Breast epithelium (tissue), 4 donors: ENCODE measurements at regions not wholly inside any gene's neighbourhood (a gene's known extent, or its start where the extent isn't known, plus 50 kb on each side); places are given as distances from the start of the nearest gene placed in this dataset.

Experiments
- DNase-seq, 2 donors: peaks; one replicate each; pipeline ENCODE4 v3.0.0-alpha.2; 2019; ENCODE audit warnings: low spot score in 2 of 2
- H3K27ac ChIP-seq, 2 donors: fragments of 200-600 bp; sonication (generic) in 1 of 2; one replicate each; pipeline ENCODE4 v1.5.1; 2016 to 2019; ENCODE audit warnings: mild to moderate bottlenecking in 1 of 2
- H3K27me3 ChIP-seq, 2 donors: fragments of 200-600 bp; sonication (generic) in 1 of 2; one replicate each; pipeline versions ENCODE4 v1.5.1 to v1.6.0; 2017 to 2019; ENCODE audit warnings: control low read depth in 1 of 2, mild to moderate bottlenecking in 1 of 2
- H3K36me3 ChIP-seq: fragments of 200-600 bp; one replicate; pipeline ENCODE4 v1.5.1; 2019
- H3K4me1 ChIP-seq, 2 donors: fragments of 200-600 bp; sonication (generic); one replicate each; pipeline ENCODE4 v1.5.1; 2016 to 2019; ENCODE audit warnings: control low read depth in 1 of 2
- H3K4me3 ChIP-seq, 3 donors: fragments of 200-600 bp; sonication (generic); 1 replicate in 2 of 3; 2 replicates in 1 of 3; pipeline ENCODE4 v1.5.1; 2016 to 2019; ENCODE audit warnings: mild to moderate bottlenecking in 3 of 3, moderate library complexity in 2 of 3
- H3K9me3 ChIP-seq, 2 donors: fragments of 200-600 bp; sonication (generic) in 1 of 2; one replicate each; pipeline ENCODE4 v1.5.1; 2016 to 2019; ENCODE audit warnings: control low read depth in 1 of 2
- CTCF ChIP-seq, 3 donors: fragments of 450-650 bp; IDR thresholded peaks; one replicate each; pipeline ENCODE4 v1.5.1; 2016 to 2017; ENCODE audit warnings: antibody characterized with exemption in 3 of 3, mild to moderate bottlenecking in 3 of 3, moderate library complexity in 3 of 3
- POLR2A ChIP-seq: fragments of 450-650 bp; IDR thresholded peaks from one replicate; pipeline ENCODE4 v1.6.1; 2016; ENCODE audit warnings: antibody characterized with exemption, mild to moderate bottlenecking, moderate library complexity
- POLR2AphosphoS5 ChIP-seq, 3 donors: sonication (generic); formaldehyde crosslinking; IDR thresholded peaks; one replicate each; pipeline ENCODE4 v1.6.1; 2017; ENCODE audit warnings: antibody characterized with exemption in 3 of 3
- intact Hi-C: fragments of 100-400 bp; cut with DNase I; formaldehyde crosslinking; loops from one replicate; pipeline ENCODE4 v1.15.1; 2023; ENCODE audit warnings: low total_unique reads

- TF ChIP-seq CTCF (IDR thresholded peaks at IDR 0.05) (no peak), POLR2A (no peak), POLR2AphosphoS5 (IDR thresholded peaks at IDR 0.05) (no peak)
- intact Hi-C loops = no loop called here
- Histone ChIP-seq H3K9me3 (peaks cover 0 to 10% of the 10 kb centered on the region in 2 donors), H3K27ac (no peak overlapping the region), H3K4me3 (no peak overlapping the region), H3K27me3 (peaks cover 0 to 63% of the 10 kb centered on the region in 2 donors), H3K4me1 (no peaks in the 10 kb centered on the region), H3K36me3 (no peaks in the 10 kb centered on the region)
- DNase-seq = no peak
These were observed 58.4 kb downstream of the KLHDC7A start for GRCh38 chr1:18539171-18539570.

- DNase-seq = no peak
- Histone ChIP-seq H3K27me3 (peaks cover 0 to 69% of the 10 kb centered on the region in 2 donors), H3K9me3 (peaks cover 0 to 11% of the 10 kb centered on the region in 2 donors), H3K4me3 (no peak overlapping the region), H3K27ac (no peak overlapping the region), H3K36me3 (no peaks in the 10 kb centered on the region), H3K4me1 (no peaks in the 10 kb centered on the region)
- intact Hi-C loops = no loop called here
- TF ChIP-seq POLR2AphosphoS5 (IDR thresholded peaks at IDR 0.05) = no peak
- TF ChIP-seq POLR2A = no peak
- no peak for TF ChIP-seq CTCF (IDR thresholded peaks at IDR 0.05)
These were observed 59.5 kb downstream of the KLHDC7A start for GRCh38 chr1:18540136-18540765.

GRCh38 chr1:18541046-18541795 is 60.5 kb downstream of the KLHDC7A start:
- TF ChIP-seq POLR2AphosphoS5 (IDR thresholded peaks at IDR 0.05) (no peak), CTCF (IDR thresholded peaks at IDR 0.05) (no peak), POLR2A (no peak)
- Histone ChIP-seq H3K36me3 (no peaks in the 10 kb centered on the region), H3K9me3 (peaks cover 0 to 11% of the 10 kb centered on the region in 2 donors), H3K4me1 (no peaks in the 10 kb centered on the region), H3K27ac (no peak overlapping the region), H3K27me3 (peaks cover 0 to 77% of the 10 kb centered on the region in 2 donors), H3K4me3 (no peak overlapping the region)
- intact Hi-C loops = no loop called here
- no peak for DNase-seq

- peaks cover 0 to 68% of the 10 kb centered on the region in 2 donors for H3K27me3 ChIP-seq
- no peak for DNase-seq
- intact Hi-C loops = no loop called here
- no peak overlapping the region for H3K27ac ChIP-seq
- TF ChIP-seq POLR2AphosphoS5 (IDR thresholded peaks at IDR 0.05) (no peak), POLR2A (no peak), CTCF (IDR thresholded peaks at IDR 0.05) (no peak)
- no peak overlapping the region for H3K4me3 ChIP-seq
- peaks cover 0 to 11% of the 10 kb centered on the region in 2 donors for H3K9me3 ChIP-seq
- no peaks in the 10 kb centered on the region for H3K36me3 ChIP-seq
- no peaks in the 10 kb centered on the region for H3K4me1 ChIP-seq
These were observed 61.6 kb downstream of the KLHDC7A start for GRCh38 chr1:18542351-18542750.

- Histone ChIP-seq H3K9me3 (peaks cover 0 to 11% of the 10 kb centered on the region in 2 donors), H3K27ac (no peak overlapping the region), H3K4me3 (no peak overlapping the region), H3K4me1 (no peaks in the 10 kb centered on the region), H3K27me3 (peaks cover 0 to 60% of the 10 kb centered on the region in 2 donors), H3K36me3 (no peaks in the 10 kb centered on the region)
- no peak for DNase-seq
- intact Hi-C loops = no loop called here
- TF ChIP-seq POLR2A = no peak
- TF ChIP-seq POLR2AphosphoS5 (IDR thresholded peaks at IDR 0.05) = no peak
- TF ChIP-seq CTCF (IDR thresholded peaks at IDR 0.05) = no peak
These were observed 65.3 kb downstream of the KLHDC7A start for GRCh38 chr1:18546026-18546425.
